ENCODE measurements at regions not wholly inside any gene's neighbourhood (a gene's known extent, or its start where the extent isn't known, plus 50 kb on each side); places are given as distances from the start of the nearest gene placed in this dataset.

GRCh38 chr5:8458038-8458383, 589.1 kb downstream of the MTRR start:
- Mint-ChIP-seq H3K27me3 (ENCODE audit: low read depth, poor library complexity) (no peaks in the 10 kb centered on the region), H3K27ac (no peak overlapping the region), H3K36me3 (ENCODE audit: low read depth) (peaks cover 5% of the 10 kb centered on the region), H3K4me3 (no peak overlapping the region), H3K4me1 (peaks cover 13% of the 10 kb centered on the region), H3K9me3 (peaks cover 26% of the 10 kb centered on the region)
- no peak for DNase-seq
- TF ChIP-seq, protein P1, sequence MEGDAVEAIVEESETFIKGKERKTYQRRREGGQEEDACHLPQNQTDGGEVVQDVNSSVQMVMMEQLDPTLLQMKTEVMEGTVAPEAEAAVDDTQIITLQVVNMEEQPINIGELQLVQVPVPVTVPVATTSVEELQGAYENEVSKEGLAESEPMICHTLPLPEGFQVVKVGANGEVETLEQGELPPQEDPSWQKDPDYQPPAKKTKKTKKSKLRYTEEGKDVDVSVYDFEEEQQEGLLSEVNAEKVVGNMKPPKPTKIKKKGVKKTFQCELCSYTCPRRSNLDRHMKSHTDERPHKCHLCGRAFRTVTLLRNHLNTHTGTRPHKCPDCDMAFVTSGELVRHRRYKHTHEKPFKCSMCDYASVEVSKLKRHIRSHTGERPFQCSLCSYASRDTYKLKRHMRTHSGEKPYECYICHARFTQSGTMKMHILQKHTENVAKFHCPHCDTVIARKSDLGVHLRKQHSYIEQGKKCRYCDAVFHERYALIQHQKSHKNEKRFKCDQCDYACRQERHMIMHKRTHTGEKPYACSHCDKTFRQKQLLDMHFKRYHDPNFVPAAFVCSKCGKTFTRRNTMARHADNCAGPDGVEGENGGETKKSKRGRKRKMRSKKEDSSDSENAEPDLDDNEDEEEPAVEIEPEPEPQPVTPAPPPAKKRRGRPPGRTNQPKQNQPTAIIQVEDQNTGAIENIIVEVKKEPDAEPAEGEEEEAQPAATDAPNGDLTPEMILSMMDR (IDR thresholded peaks at IDR 0.05), result no peak

- peaks cover 13% of the 10 kb centered on the region for H3K4me1 Mint-ChIP-seq
- peaks cover 13% of the 10 kb centered on the region for H3K9me3 Mint-ChIP-seq
- peaks cover 5% of the 10 kb centered on the region for H3K36me3 Mint-ChIP-seq (ENCODE audit: low read depth)
- no peak overlapping the region for H3K27ac Mint-ChIP-seq
- no peak for DNase-seq
- TF ChIP-seq, protein P1 (IDR thresholded peaks at IDR 0.05), result no peak
- no peaks in the 10 kb centered on the region for H3K27me3 Mint-ChIP-seq (ENCODE audit: low read depth, poor library complexity)
- H3K4me3 Mint-ChIP-seq, result no peak overlapping the region
Measured at GRCh38 chr5:8461543-8461942, 592.6 kb downstream of the MTRR start.

- Mint-ChIP-seq H3K9me3 (peaks cover 5% of the 10 kb centered on the region), H3K4me1 (peaks cover 13% of the 10 kb centered on the region), H3K27ac (no peak overlapping the region), H3K4me3 (no peak overlapping the region), H3K36me3 (ENCODE audit: low read depth) (no peaks in the 10 kb centered on the region), H3K27me3 (ENCODE audit: low read depth, poor library complexity) (no peaks in the 10 kb centered on the region)
- no peak for DNase-seq
- TF ChIP-seq, protein P1 (IDR thresholded peaks at IDR 0.05), result no peak
Measured at GRCh38 chr5:8462565-8462964, 593.6 kb downstream of the MTRR start.

- no peaks in the 10 kb centered on the region for H3K4me1 Mint-ChIP-seq
- TF ChIP-seq, protein P1 (IDR thresholded peaks at IDR 0.05), result no peak
- no peak overlapping the region for H3K4me3 Mint-ChIP-seq
- H3K9me3 Mint-ChIP-seq, result peaks cover 34% of the 10 kb centered on the region
- DNase-seq, result no peak
- H3K27me3 Mint-ChIP-seq (ENCODE audit: low read depth, poor library complexity), result no peaks in the 10 kb centered on the region
- no peak overlapping the region for H3K27ac Mint-ChIP-seq
- peaks cover 12% of the 10 kb centered on the region for H3K36me3 Mint-ChIP-seq (ENCODE audit: low read depth)
Measured at GRCh38 chr5:8470489-8470888, 601.5 kb downstream of the MTRR start.

GRCh38 chr5:8471581-8471980, 602.6 kb downstream of the MTRR start:
- H3K27me3 Mint-ChIP-seq (ENCODE audit: low read depth, poor library complexity), result no peaks in the 10 kb centered on the region

DNA sequence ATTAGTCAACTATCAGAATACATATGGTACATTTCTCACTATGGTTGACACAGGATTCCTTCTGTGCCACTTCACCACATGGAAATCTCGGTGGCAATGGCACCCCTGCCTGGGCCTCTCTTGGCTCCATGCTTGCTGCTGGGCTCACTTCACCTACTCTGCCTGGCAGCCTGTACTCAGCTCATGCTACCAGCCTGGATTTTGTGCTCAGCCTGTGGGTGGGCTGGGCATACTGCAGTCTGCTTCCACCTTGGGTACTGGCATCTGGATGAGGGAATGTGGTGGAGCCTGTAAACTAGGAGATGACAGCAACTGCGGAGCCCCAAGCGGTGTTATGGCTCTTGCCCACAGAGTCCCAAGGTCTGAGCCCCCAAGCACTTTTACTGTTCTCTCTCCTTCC, 604.1 kb downstream of the MTRR start:
- TF ChIP-seq, protein P1 (IDR thresholded peaks at IDR 0.05), result no peak
- no peak overlapping the region for H3K27ac Mint-ChIP-seq
- H3K4me1 Mint-ChIP-seq, result no peaks in the 10 kb centered on the region
- H3K36me3 Mint-ChIP-seq (ENCODE audit: low read depth), result peaks cover 12% of the 10 kb centered on the region
- H3K27me3 Mint-ChIP-seq (ENCODE audit: low read depth, poor library complexity), result no peaks in the 10 kb centered on the region
- H3K4me3 Mint-ChIP-seq, result no peak overlapping the region
- peaks cover 30% of the 10 kb centered on the region for H3K9me3 Mint-ChIP-seq
- no peak for DNase-seq

More at GRCh38 chr5:8471581-8471980, 602.6 kb downstream of the MTRR start:
- no peak for DNase-seq
- H3K9me3 Mint-ChIP-seq, result peaks cover 34% of the 10 kb centered on the region
- H3K36me3 Mint-ChIP-seq (ENCODE audit: low read depth), result peaks cover 12% of the 10 kb centered on the region
- TF ChIP-seq, protein P1 (IDR thresholded peaks at IDR 0.05), result no peak
- no peak overlapping the region for H3K27ac Mint-ChIP-seq
- H3K4me3 Mint-ChIP-seq, result no peak overlapping the region
- H3K4me1 Mint-ChIP-seq, result no peaks in the 10 kb centered on the region
